Stimulated activated CD8-positive, alpha-beta memory T cell treated with anti-CD3 and anti-CD28 coated beads, Interleukin-15, amount 100 ng/mL, for 1 hour (primary cell): ENCODE measurements at regions not wholly inside any gene's neighbourhood (a gene's known extent, or its start where the extent isn't known, plus 50 kb on each side); places are given as distances from the start of the nearest gene placed in this dataset.
"Not testable (repeated sequence)": the region's sequence is repeated elsewhere in the genome, so short reads cannot be mapped to it uniquely, and the experiment has no call there.

ENCODE experiments used
- DNase-seq: peaks from one replicate; pipeline ENCODE4 v3.0.0-alpha.2; 2020; ENCODE audit warnings: low read depth

- not testable (repeated sequence) for DNase-seq
Measured at GRCh38 chr10:77740396-77740795, 102.8 kb upstream of the KCNMA1 start.

GRCh38 chr10:77738496-77739158 is 101.0 kb upstream of the KCNMA1 start:
- DNase-seq = no peak

GRCh38 chr10:77737608-77738007 is 100.0 kb upstream of the KCNMA1 start:
- no peak for DNase-seq

GRCh38 chr10:77735136-77735535 is 97.5 kb upstream of the KCNMA1 start:
- DNase-seq = not testable (repeated sequence)

GRCh38 chr10:77732213-77733003 is 94.8 kb upstream of the KCNMA1 start:
- no peak for DNase-seq

GRCh38 chr10:77727481-77727880 is 89.9 kb upstream of the KCNMA1 start:
- no peak for DNase-seq

GRCh38 chr10:77726732-77727131 is 89.1 kb upstream of the KCNMA1 start:
- DNase-seq = no peak

- DNase-seq = no peak
Measured at GRCh38 chr10:77726301-77726700, 88.7 kb upstream of the KCNMA1 start.

- DNase-seq = no peak
Measured at GRCh38 chr10:77724820-77725219, 87.2 kb upstream of the KCNMA1 start.

- DNase-seq = no peak
Measured at GRCh38 chr10:77723376-77723775, 85.8 kb upstream of the KCNMA1 start.

GRCh38 chr10:77722956-77723355 is 85.3 kb upstream of the KCNMA1 start:
- not testable (repeated sequence) for DNase-seq

GRCh38 chr10:77721815-77722214 is 84.2 kb upstream of the KCNMA1 start:
- DNase-seq = no peak

- DNase-seq = no peak
Measured at GRCh38 chr10:77718957-77719356, 81.3 kb upstream of the KCNMA1 start.

- not testable (repeated sequence) for DNase-seq
Measured at GRCh38 chr10:77718312-77718711, 80.7 kb upstream of the KCNMA1 start.

GRCh38 chr10:77717336-77717735 is 79.7 kb upstream of the KCNMA1 start:
- no peak for DNase-seq

- no peak for DNase-seq
Measured at GRCh38 chr10:77716458-77717317, 79.1 kb upstream of the KCNMA1 start.

GRCh38 chr10:77715536-77715935 is 77.9 kb upstream of the KCNMA1 start:
- DNase-seq = no peak

GRCh38 chr10:77715088-77715487 is 77.5 kb upstream of the KCNMA1 start:
- no peak for DNase-seq

- DNase-seq = no peak
Measured at GRCh38 chr10:77713521-77714280, 76.1 kb upstream of the KCNMA1 start.

- no peak for DNase-seq
Measured at GRCh38 chr10:77712207-77712606, 74.6 kb upstream of the KCNMA1 start.

GRCh38 chr10:77711683-77712049 is 74.1 kb upstream of the KCNMA1 start:
- no peak for DNase-seq
